ENCODE measurements at regions not wholly inside any gene's neighbourhood (a gene's known extent, or its start where the extent isn't known, plus 50 kb on each side); places are given as distances from the start of the nearest gene placed in this dataset.

- no peak for DNase-seq
Observed at GRCh38 chr15:62377736-62378480, 212.8 kb upstream of the C2CD4B start.

GRCh38 chr15:62378772-62379498 is 213.8 kb upstream of the C2CD4B start:
- DNase-seq: no peak

- no peak for DNase-seq
Observed at GRCh38 chr15:62380011-62380410, 214.9 kb upstream of the C2CD4B start.

GRCh38 chr15:62382046-62382445 is 217.0 kb upstream of the C2CD4B start:
- no peak for DNase-seq

GRCh38 chr15:62389885-62390790 is 225.1 kb upstream of the C2CD4B start, which contains the start of gene TLN2:
TSS of gene TLN2 (plus strand) at chr15:62390550.
- peak; percentile 85 for DNase-seq

GRCh38 chr15:62390791-62391640 is 225.9 kb upstream of the C2CD4B start:
- DNase-seq: peak; percentile 50

GRCh38 chr15:62391641-62392262 is 226.7 kb upstream of the C2CD4B start:
- peak; percentile 37 for DNase-seq

- no peak for DNase-seq
Observed at GRCh38 chr15:62392376-62392775, 227.3 kb upstream of the C2CD4B start.

GRCh38 chr15:62393196-62393595 is 228.1 kb upstream of the C2CD4B start:
- no peak for DNase-seq

GRCh38 chr15:62394079-62394478 is 229.0 kb upstream of the C2CD4B start:
- DNase-seq: no peak

GRCh38 chr15:62400778-62401177 is 235.7 kb upstream of the C2CD4B start:
- DNase-seq: no peak

GRCh38 chr15:62402687-62403086 is 237.6 kb upstream of the C2CD4B start:
- DNase-seq: no peak

- peak; percentile 26 for DNase-seq
Observed at GRCh38 chr15:62403164-62403809, 238.2 kb upstream of the C2CD4B start.

GRCh38 chr15:62404194-62404985 is 239.3 kb upstream of the C2CD4B start:
- no peak for DNase-seq

GRCh38 chr15:62406305-62406891 is 241.3 kb upstream of the C2CD4B start:
- DNase-seq: no peak

- no peak for DNase-seq
Observed at GRCh38 chr15:62407216-62407615, 242.1 kb upstream of the C2CD4B start.

- no peak for DNase-seq
Observed at GRCh38 chr15:62407962-62408361, 242.9 kb upstream of the C2CD4B start.

GRCh38 chr15:62409466-62409865 is 244.4 kb upstream of the C2CD4B start:
- no peak for DNase-seq

GRCh38 chr15:62412686-62413085 is 247.6 kb upstream of the C2CD4B start:
- no peak for DNase-seq

- no peak for DNase-seq
Observed at GRCh38 chr15:62413153-62413552, 248.1 kb upstream of the C2CD4B start.
